A673 (cell line): ENCODE measurements at regions not wholly inside any gene's neighbourhood (a gene's known extent, or its start where the extent isn't known, plus 50 kb on each side); places are given as distances from the start of the nearest gene placed in this dataset.

Experiments used
- BruUV-seq: library from RNA; stranded (reverse); fragments of 400-500 nt; replicated peaks from 2 replicates; lab custom pipeline; 2021; lab: Mats Ljungman, UMichigan
- CTCF ChIA-PET: fragments of 300-600 bp; sonication (Branson Sonifier 250); formaldehyde crosslinking; loops from one replicate; lab custom pipeline; 2022; ENCODE audit warnings: antibody characterized with exemption; lab: Charles Lee
- POLR2A ChIA-PET: fragments of 300-600 bp; sonication (Branson Sonifier 250); formaldehyde crosslinking; loops from one replicate; lab custom pipeline; 2022; ENCODE audit warnings: antibody characterized with exemption; ENCODE audit not compliant: low non-redundant PET; lab: Charles Lee
- DNase-seq: peaks from one replicate; pipeline ENCODE4 v3.0.0-alpha.2; 2015; ENCODE audit warnings: low spot score
- H3K27ac ChIP-seq: fragments of 200-600 bp; sonication (generic); 2 replicates; pipeline ENCODE4 v1.5.1; 2016; ENCODE audit warnings: mixed run types, low read depth, mild to moderate bottlenecking, mixed read lengths, antibody characterized with exemption, low read length; ENCODE audit not compliant: poor library complexity, severe bottlenecking
- H3K27me3 ChIP-seq: fragments of 200-600 bp; sonication (generic); replicated peaks from 2 replicates; pipeline ENCODE4 v1.6.1; 2017; ENCODE audit warnings: mixed run types, low read depth, mild to moderate bottlenecking, mixed read lengths, antibody characterized with exemption, low read length; ENCODE audit not compliant: insufficient read depth, poor library complexity
- H3K36me3 ChIP-seq: fragments of 200-600 bp; sonication (generic); 2 replicates; pipeline ENCODE4 v1.6.1; 2016; ENCODE audit warnings: mixed run types, mild to moderate bottlenecking, mixed read lengths, antibody characterized with exemption, low read length; ENCODE audit not compliant: insufficient read depth, poor library complexity, severe bottlenecking
- H3K4me1 ChIP-seq: fragments of 200-600 bp; sonication (generic); 2 replicates; pipeline ENCODE4 v1.6.1; 2017; ENCODE audit warnings: mixed run types, mild to moderate bottlenecking, mixed read lengths, antibody characterized with exemption, low read length; ENCODE audit not compliant: insufficient read depth, poor library complexity, severe bottlenecking
- H3K4me3 ChIP-seq: fragments of 200-600 bp; sonication (generic); 2 replicates; pipeline ENCODE4 v1.5.1; 2016; ENCODE audit warnings: low read depth, mixed run types, mild to moderate bottlenecking, mixed read lengths, low read length; ENCODE audit not compliant: poor library complexity, severe bottlenecking
- H3K9me3 ChIP-seq: fragments of 200-600 bp; sonication (generic); 2 replicates; pipeline ENCODE4 v1.6.1; 2016; ENCODE audit warnings: mixed run types, low read depth, mild to moderate bottlenecking, mixed read lengths, antibody characterized with exemption, low read length; ENCODE audit not compliant: poor library complexity, severe bottlenecking
- EZH2 ChIP-seq: fragments of 200-600 bp; sonication (generic); IDR thresholded peaks from 2 replicates; pipeline ENCODE4 v1.6.1; 2017; ENCODE audit warnings: borderline replicate concordance, low read depth, mild to moderate bottlenecking, mixed read lengths, antibody characterized with exemption, low read length; ENCODE audit not compliant: poor library complexity, severe bottlenecking
- intact Hi-C: fragments of 100-400 bp; cut with micrococcal nuclease; formaldehyde crosslinking; loops from one replicate; pipeline ENCODE4 v1.10.0; 2022; ENCODE audit not compliant: unreplicated experiment
- TF ChIP-seq, protein P1 (sequence below): fragments of 300-800, 200-600 bp; sonication (generic); conservative IDR thresholded peaks from 2 replicates; pipeline ENCODE4 v1.5.1; 2017; ENCODE audit warnings: low read depth, mild to moderate bottlenecking, antibody characterized with exemption, low read length, moderate library complexity, mixed read lengths

- POLR2A ChIA-PET = no interaction called here
Observed at GRCh38 chr3:168889666-168890065, 773.8 kb downstream of the MECOM start.

GRCh38 chr3:168888781-168889180, 774.7 kb downstream of the MECOM start:
- H3K27me3 ChIP-seq = peaks cover 17% of the 10 kb centered on the region
- no peaks in the 10 kb centered on the region for H3K36me3 ChIP-seq
- no peak for DNase-seq
- BruUV-seq = no TSS peak
- TF ChIP-seq, protein P1, sequence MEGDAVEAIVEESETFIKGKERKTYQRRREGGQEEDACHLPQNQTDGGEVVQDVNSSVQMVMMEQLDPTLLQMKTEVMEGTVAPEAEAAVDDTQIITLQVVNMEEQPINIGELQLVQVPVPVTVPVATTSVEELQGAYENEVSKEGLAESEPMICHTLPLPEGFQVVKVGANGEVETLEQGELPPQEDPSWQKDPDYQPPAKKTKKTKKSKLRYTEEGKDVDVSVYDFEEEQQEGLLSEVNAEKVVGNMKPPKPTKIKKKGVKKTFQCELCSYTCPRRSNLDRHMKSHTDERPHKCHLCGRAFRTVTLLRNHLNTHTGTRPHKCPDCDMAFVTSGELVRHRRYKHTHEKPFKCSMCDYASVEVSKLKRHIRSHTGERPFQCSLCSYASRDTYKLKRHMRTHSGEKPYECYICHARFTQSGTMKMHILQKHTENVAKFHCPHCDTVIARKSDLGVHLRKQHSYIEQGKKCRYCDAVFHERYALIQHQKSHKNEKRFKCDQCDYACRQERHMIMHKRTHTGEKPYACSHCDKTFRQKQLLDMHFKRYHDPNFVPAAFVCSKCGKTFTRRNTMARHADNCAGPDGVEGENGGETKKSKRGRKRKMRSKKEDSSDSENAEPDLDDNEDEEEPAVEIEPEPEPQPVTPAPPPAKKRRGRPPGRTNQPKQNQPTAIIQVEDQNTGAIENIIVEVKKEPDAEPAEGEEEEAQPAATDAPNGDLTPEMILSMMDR = no peak
- no peaks in the 10 kb centered on the region for H3K4me1 ChIP-seq
- no peaks in the 10 kb centered on the region for H3K9me3 ChIP-seq
- H3K4me3 ChIP-seq = no peak overlapping the region
- ChIA-PET CTCF (no interaction called here), POLR2A (no interaction called here)
- H3K27ac ChIP-seq = no peak overlapping the region
- intact Hi-C loops = no loop called here

More at GRCh38 chr3:168889666-168890065, 773.8 kb downstream of the MECOM start:
- H3K27ac ChIP-seq = no peak overlapping the region
- no peaks in the 10 kb centered on the region for H3K36me3 ChIP-seq
- DNase-seq = no peak
- H3K9me3 ChIP-seq = no peaks in the 10 kb centered on the region
- CTCF ChIA-PET = interaction anchor here (0.7 kb wide), 1 partner anchor 25 kb away, joined by 5 read pairs; no protein-coding TSS in a partner anchor
- peaks cover 17% of the 10 kb centered on the region for H3K27me3 ChIP-seq
- no peak overlapping the region for H3K4me3 ChIP-seq
- no TSS peak for BruUV-seq
- TF ChIP-seq, protein P1 = no peak
- TF ChIP-seq EZH2 = no peak
- intact Hi-C loops = no loop called here
- H3K4me1 ChIP-seq = no peaks in the 10 kb centered on the region

GRCh38 chr3:168885028-168885427, 778.5 kb downstream of the MECOM start:
- no peaks in the 10 kb centered on the region for H3K9me3 ChIP-seq
- no peaks in the 10 kb centered on the region for H3K36me3 ChIP-seq
- CTCF ChIA-PET = no interaction called here
- POLR2A ChIA-PET = no interaction called here
- H3K4me1 ChIP-seq = no peaks in the 10 kb centered on the region
- H3K27ac ChIP-seq = no peak overlapping the region
- intact Hi-C loops = no loop called here
- DNase-seq = no peak
- H3K27me3 ChIP-seq = peaks cover 26% of the 10 kb centered on the region
- BruUV-seq = no TSS peak
- H3K4me3 ChIP-seq = no peak overlapping the region
- no peak for TF ChIP-seq EZH2
- TF ChIP-seq, protein P1 = no peak
